Tibial nerve (tissue), 4 donors: ENCODE measurements at regions not wholly inside any gene's neighbourhood (a gene's known extent, or its start where the extent isn't known, plus 50 kb on each side); places are given as distances from the start of the nearest gene placed in this dataset.

ENCODE experiments used
- CTCF ChIP-seq, 5 experiments: fragments of 200-600 bp in 3 of 5; fragments of 450-650 bp in 2 of 5; sonication (generic) in 3 of 5; IDR thresholded peaks; one replicate each; pipeline ENCODE4 v1.5.1; 2016 to 2019; ENCODE audit warnings: antibody characterized with exemption in 5 of 5, mild to moderate bottlenecking in 3 of 5, moderate library complexity in 2 of 5
- EP300 ChIP-seq, 2 donors: sonication (generic); formaldehyde crosslinking; IDR thresholded peaks; one replicate each; pipeline ENCODE4 v1.6.1; 2017; ENCODE audit warnings: antibody characterized with exemption in 2 of 2, mild to moderate bottlenecking in 1 of 2
- POLR2A ChIP-seq, 2 donors: fragments of 450-650 bp; IDR thresholded peaks; one replicate each; pipeline ENCODE4 v1.6.1; 2017; ENCODE audit warnings: antibody characterized with exemption in 2 of 2, mild to moderate bottlenecking in 2 of 2, moderate library complexity in 2 of 2

- TF ChIP-seq CTCF (IDR thresholded peaks at IDR 0.05): no peak
- no peak for TF ChIP-seq EP300 (IDR thresholded peaks at IDR 0.05)
- TF ChIP-seq POLR2A (IDR thresholded peaks at IDR 0.05): no peak
Measured at GRCh38 chr1:99185196-99185595, 79.1 kb upstream of the PLPPR4 start.
